ENCODE measurements at regions not wholly inside any gene's neighbourhood (a gene's known extent, or its start where the extent isn't known, plus 50 kb on each side); places are given as distances from the start of the nearest gene placed in this dataset.

DNA sequence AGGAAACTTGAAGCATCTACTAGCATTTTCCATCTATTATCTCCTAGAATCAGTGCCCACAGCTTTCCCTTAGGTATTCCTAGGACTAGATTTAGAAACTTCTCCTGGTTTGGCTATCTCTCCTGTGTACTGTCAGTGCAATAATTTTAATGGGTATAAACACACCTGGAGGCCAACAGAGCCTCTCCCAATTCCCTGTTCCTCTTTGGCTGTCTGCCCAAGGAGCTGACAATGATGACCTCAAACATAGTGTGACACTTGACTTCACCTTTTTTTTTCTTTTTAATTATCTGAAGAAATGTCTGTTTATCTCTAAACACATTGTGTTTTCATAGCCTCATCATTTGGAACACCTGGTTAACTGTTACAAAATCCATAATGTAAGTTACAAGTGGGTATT, 754.5 kb upstream of the ALCAM start:
- DNase-seq, result no peak

GRCh38 chr3:104614564-104614963, 752.1 kb upstream of the ALCAM start:
- DNase-seq, result no peak

- no peak for DNase-seq
Measured at GRCh38 chr3:104628185-104628789, 738.4 kb upstream of the ALCAM start.

DNA sequence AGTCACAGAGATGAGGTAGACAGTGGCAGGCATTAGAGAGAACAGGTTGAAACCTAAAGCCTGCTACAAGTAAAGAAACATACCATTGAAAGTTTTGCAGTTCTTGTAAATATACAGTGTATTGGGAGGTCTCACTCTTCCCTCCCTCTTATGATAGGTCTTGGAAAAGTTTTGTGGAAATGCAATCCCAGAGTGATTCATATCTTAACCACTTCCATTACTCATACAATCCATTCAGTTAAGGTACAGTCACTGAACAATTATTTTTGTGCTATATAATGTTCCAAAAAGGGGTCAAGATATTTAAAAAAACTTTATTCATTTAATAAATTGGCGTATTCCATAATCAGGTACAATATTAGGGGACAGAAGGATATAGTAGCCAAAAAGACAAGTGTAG, 737.7 kb upstream of the ALCAM start:
- no peak for DNase-seq

DNA sequence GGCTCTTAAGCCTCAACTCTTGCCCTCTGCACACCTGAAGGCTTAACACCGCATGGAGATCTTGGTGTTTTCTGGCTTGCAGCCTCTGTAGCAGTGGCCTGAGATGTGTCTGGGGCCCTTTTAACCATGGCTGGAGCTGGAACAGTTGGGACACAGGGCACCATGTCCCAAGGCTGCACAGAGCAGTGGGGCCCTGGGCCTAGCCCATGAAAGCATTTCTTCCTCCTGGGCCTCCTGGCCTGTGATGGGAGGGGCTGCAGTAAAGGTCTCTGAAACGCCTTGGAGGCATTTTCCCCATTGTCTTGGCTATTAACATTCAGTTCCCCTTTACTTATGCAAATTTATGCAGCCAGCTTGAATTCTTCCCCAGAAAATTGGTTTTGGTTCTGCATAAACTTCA, 735.5 kb upstream of the ALCAM start:
- DNase-seq, result no peak

DNA sequence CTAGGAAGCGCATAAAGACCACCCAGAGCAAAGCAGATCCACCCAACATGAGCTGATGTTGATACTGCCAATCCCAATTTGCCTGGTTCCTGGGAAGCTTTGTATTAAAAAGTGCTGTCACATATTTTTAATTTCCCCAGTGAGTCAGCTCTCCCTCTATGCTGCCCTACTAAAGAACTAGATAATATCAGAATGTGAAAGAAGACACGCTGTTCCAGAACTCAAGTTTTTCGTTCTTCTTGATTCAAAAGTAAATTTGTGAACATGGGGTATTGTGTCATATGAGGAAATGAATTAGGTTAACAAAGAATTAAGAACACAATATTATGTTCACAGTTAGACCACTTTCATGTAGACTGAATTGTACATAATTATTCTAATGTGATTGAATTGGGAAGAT, 734.2 kb upstream of the ALCAM start:
- no peak for DNase-seq

GRCh38 chr3:104632947-104633346, 733.8 kb upstream of the ALCAM start:
- DNase-seq, result no peak

GRCh38 chr3:104635872-104636580, 730.7 kb upstream of the ALCAM start:
- DNase-seq, result no peak

- no peak for DNase-seq
Measured at GRCh38 chr3:104642827-104643226, 723.9 kb upstream of the ALCAM start.

DNA sequence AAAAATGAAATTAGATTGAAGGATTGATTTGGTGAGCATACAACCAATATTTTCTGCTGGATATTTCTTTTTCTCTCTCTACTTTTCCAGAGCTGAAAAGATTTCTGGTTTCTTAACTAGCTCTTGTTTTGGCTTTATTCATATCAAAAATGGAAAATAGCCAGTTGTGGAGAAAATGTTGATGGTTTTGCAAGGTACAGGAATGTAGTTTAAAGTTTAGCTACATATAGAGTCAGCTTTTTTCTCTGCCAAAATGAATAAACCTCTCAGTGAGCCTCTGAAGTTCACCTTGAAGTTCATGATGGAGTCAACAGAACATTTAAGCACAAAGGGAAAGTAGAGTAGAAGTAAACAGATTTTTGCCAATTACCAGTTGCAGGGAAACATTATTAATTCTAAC, 720.5 kb upstream of the ALCAM start:
- no peak for DNase-seq

DNA sequence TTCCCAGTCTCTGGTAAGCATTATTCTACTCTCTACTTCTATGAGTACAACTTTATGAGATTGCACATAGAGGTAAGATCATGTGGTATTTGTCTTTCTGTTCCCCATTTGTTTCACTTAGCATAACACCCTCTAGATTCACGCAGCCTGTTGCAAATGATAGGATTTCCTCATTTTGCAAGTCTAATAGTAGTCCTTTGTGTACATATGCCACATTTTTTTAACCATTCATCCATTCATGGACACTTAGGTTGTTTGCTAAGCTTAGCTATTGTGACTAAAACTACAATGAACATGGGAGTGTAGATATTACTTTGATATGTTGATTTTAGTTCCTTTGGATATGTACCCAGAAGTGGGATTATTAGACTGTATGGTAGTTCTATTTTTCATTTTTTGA, 717.9 kb upstream of the ALCAM start:
- no peak for DNase-seq

GRCh38 chr3:104669083-104669482, 697.6 kb upstream of the ALCAM start:
- DNase-seq, result no peak

DNA sequence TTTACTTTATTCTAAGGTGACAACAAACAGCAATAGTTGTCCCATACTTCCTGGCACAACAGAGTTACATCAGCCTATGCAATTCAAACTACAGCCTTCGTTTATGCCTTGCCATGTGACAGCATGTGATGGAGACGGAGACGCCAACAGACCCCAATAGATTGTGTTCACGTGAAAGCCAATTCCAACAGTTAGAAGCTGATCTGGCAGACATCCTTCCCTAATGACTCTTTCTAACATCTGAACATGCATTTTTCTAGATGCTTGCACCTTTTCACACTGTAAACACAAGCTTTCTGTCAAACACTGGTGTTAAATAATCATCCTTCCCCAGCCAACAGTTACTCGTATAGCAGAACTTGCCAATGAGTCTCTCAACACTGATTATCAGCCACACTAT, 694.4 kb upstream of the ALCAM start:
- no peak for DNase-seq

DNA sequence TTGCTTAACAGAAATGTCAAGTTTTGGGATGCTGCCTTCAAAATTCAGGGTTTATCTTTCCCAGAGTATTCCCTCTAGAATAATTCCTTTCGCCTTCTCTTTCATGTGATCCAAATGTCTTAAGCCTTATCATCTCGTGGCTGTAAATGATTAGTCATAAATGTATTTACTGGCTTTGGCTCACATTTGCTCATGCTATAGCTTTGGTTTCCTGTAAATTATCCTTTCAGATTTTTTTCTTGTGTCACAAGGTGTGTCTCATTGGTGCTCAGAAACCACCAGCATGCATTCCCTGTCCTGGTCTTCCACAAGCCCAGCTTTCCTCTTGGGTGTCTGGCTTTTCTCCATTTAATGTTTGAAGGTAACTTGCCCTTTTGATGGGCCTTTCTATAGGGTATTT, 692.7 kb upstream of the ALCAM start:
- DNase-seq, result no peak

GRCh38 chr3:104676241-104676640, 690.5 kb upstream of the ALCAM start:
- DNase-seq, result no peak

DNA sequence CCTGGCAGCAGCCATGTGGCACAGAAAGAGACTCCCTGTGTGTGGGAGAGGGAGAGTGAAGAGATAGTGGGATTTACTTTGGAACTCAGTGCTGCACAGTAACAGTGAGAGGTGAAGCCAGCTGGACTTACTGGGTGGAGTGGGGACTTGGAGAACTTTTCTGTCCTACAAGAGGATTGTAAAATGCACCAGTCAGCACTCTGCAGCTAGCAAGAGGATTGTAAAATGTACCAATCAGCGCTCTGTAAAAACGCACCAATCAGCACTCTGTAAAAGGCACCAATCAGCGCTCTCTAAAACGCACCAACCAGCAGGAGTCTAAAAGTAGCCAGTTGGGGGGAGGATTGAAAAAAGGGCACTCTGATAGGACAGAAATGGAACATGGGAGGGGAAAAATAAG, 688.8 kb upstream of the ALCAM start:
- DNase-seq, result no peak

- no peak for DNase-seq
Measured at GRCh38 chr3:104685492-104685891, 681.2 kb upstream of the ALCAM start.

DNA sequence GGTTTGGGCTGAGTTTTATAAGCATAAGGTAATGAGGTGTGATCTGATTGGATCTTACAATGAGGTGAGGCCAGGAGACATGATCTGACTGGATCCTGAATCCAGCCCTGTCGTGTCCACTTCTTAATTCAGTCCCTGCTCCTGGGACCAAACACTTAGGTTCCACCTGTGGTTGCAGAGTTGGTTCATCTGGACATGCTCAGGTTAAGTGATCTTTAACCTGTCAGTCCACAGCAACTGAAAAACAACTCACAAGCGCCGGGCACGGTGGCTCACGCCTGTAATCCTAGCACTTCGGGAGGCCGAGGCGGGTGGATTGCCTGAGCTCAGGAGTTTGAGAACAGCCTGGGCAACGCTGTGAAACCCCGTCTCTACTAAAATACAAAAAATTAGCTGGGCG, 679.3 kb upstream of the ALCAM start:
- DNase-seq, result no peak

GRCh38 chr3:104696470-104696869, 670.2 kb upstream of the ALCAM start:
- DNase-seq, result no peak

DNA sequence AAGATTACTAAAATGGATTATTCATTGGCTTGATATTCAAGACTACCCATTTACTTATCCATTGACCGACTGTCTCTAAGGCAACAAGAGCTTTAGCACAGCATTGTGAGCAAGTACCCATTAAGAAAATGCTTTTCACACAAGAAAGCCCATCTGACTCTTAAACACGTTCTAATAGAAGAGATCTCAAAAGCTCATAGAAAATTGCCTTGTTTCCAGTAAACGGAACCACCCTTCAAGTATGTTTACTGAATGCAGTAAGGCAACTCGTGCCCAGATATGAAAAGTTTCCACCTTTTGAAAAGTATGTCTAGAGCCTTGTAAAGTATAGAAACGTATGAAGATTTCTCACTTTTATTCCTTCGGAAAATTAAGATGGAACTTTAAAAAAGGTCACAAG, 655.3 kb upstream of the ALCAM start:
- no peak for DNase-seq

DNA sequence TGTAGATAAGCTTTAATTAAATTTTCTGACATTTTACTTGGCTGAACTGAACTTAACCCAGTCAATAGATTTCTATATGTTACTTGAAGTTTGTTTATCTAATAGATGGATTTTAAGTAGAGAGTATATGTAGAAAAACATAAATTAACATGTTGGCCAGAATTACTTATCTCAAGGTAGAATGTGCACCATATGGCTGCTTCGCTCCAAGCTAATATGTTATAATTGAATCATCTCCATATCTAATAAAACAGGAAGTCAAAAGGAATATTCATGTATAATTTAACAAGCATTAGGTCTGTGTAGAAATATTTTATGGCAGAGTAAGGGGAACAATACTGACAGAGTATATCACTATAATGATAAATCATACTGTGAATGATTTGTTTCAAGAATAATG, 650.7 kb upstream of the ALCAM start:
- no peak for DNase-seq

DNA sequence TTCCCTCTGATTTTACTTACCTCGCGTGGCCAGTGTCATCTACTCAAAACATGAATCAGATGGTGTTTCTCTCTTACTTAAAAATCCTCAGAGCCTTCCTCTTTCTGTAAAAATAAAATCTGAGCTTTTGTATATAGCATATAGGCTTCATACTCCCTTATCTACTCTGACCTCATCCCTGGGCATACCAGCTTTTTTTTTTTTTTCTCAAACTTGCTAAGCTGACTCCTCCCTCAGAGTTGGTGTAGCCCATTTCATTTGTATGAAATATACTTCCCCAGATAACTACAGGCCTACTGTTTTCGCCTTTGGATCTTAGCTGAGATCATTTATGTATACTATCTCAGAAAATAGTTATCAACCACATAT, 648.9 kb upstream of the ALCAM start:
- DNase-seq, result no peak

DNA sequence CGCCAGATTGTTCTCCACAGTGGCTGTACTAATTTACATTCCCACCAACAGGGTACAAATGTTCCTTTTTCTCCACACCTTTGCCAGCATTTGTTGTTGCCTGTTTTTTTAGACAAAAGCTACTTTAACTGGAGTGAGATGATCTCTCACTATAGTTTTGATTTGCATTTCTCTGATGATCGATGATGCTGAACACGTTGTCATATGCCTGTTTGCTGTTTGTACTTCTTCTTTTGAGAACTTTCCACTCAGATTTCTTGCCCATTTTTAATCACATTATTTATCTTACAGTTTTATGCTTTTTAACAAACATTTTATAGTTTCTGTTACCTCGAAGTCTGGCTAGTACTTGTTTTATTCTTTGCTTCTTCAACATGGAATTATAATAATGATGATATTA, 643.7 kb upstream of the ALCAM start:
- no peak for DNase-seq

DNA sequence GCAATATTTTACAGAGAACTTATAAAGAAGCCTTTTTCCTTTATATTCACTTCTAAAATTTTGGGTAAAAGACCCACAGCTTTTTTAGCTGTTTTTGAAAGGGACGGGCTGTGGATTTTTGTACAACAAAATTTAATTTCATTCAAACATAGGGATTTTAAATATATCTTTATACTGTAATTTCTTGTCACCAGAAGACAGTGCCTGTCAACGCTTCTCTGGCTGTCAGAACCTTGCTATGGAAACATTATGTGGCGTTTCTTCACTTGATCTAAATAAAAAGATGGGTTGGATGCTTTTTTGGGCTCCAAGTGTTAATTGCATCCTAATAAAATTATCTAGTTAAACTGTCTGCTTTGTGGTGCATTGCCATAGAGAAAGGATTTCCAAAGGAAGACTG, 635.6 kb upstream of the ALCAM start:
- DNase-seq, result no peak

DNA sequence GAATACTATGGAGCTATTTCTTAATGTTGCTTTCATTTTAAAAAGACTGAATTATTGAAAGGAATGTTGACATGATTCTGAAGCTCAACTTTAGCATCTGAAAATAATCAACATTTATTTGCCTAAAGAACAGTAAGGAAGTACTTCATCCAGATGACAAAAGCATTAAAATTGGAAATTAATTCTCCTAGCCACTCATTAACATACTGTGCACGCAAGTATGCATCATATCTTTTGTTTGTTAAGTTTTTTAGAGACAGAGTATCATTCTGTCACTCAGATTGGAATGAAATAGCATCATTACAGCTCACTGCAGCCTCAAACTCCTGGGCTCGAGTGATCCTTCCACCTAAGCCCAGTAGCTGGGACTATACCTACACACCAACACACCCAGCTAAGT, 632.1 kb upstream of the ALCAM start:
- no peak for DNase-seq
